Kidney (tissue), 13 donors: ENCODE measurements at regions not wholly inside any gene's neighbourhood (a gene's known extent, or its start where the extent isn't known, plus 50 kb on each side); places are given as distances from the start of the nearest gene placed in this dataset.

ENCODE experiments used
- DNase-seq, 5 donors: peaks; one replicate each; pipeline ENCODE4 v3.0.0-alpha.2; 2013 to 2020
- FAIRE-seq: peaks from 2 replicates; lab custom pipeline; 2012; peaks lifted over from hg19 to GRCh38; lab: Jason Lieb, UNC
- H3K27ac ChIP-seq, 2 donors: one replicate each; pipeline ENCODE4 v1.7.0; 2013; ENCODE audit warnings: low read depth in 2 of 2, low read length in 2 of 2, inconsistent platforms in 1 of 2
- H3K27me3 ChIP-seq: one replicate; pipeline ENCODE4 v1.7.1; 2013; ENCODE audit warnings: low read length, inconsistent platforms; ENCODE audit not compliant: control insufficient read depth, insufficient read depth
- H3K36me3 ChIP-seq, 3 donors: one replicate each; pipeline versions ENCODE4 v1.7.0 to v1.7.1; 2013; ENCODE audit warnings: low read length in 3 of 3, control low read depth in 1 of 3, inconsistent platforms in 1 of 3; ENCODE audit not compliant: insufficient read depth in 3 of 3, control insufficient read depth in 2 of 3
- H3K4me1 ChIP-seq, 3 donors: one replicate each; pipeline versions ENCODE4 v1.7.0 to v1.7.1; 2013; ENCODE audit warnings: low read length in 3 of 3, inconsistent platforms in 1 of 3, low read depth in 1 of 3; ENCODE audit not compliant: control insufficient read depth in 2 of 3, insufficient read depth in 2 of 3
- H3K4me3 ChIP-seq, 3 donors: one replicate each; pipeline versions ENCODE4 v1.7.0 to v1.8.1; 2013; ENCODE audit warnings: low read length in 3 of 3, control low read depth in 1 of 3, inconsistent platforms in 1 of 3
- H3K9ac ChIP-seq, 3 donors: one replicate each; pipeline versions ENCODE4 v1.7.0 to v1.7.1; 2013; ENCODE audit warnings: low read length in 3 of 3, control low read depth in 1 of 3, inconsistent platforms in 1 of 3
- H3K9me3 ChIP-seq, 3 donors: one replicate each; pipeline versions ENCODE4 v1.7.0 to v1.7.1; 2013; ENCODE audit warnings: low read length in 3 of 3, control low read depth in 1 of 3, inconsistent platforms in 1 of 3; ENCODE audit not compliant: control insufficient read depth in 2 of 3, insufficient read depth in 1 of 3
- intact Hi-C: fragments of 100-400 bp; cut with DNase I; formaldehyde crosslinking; loops from one replicate; pipeline ENCODE4 v1.11.1; 2022
- TF ChIP-seq, protein P1 (sequence below): IDR thresholded peaks from 3 replicates; pipeline ENCODE4 v1.5.1; 2012; ENCODE audit warnings: mild to moderate bottlenecking, moderate library complexity, borderline replicate concordance; ENCODE audit not compliant: insufficient read depth; ENCODE audit errors: extremely low read depth
- donor health status: control.
- donor health status: control.
- donor health status: control.
- donor health status: control.
- donor health status: control.
- donor health status: DM: yes; HTN: yes; CAD: no.
- donor health status: Normal renal cell carcinoma (clear cell type).

DNA sequence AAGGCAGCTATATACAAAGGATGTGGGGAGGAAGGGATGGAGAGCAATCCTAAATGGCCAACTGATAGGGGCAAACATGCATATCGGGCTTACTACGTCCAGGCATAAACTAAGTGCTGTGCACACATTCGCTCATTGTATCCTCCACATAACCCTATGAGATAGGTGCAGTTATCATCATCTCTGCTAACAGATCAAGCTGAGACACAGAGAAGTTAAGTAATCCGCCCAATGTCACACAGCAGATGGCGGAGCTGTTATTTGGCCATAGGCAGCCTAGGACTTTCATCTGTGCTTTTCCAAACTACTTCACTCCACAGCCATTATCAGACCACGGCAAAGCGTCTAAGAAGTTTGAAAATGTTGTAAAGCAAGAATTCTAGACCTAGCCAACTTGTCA lies 197.5 kb downstream of the RGS3 start:
- intact Hi-C loops = no loop called here
- H3K36me3 ChIP-seq = no peaks in the 10 kb centered on the region

DNA sequence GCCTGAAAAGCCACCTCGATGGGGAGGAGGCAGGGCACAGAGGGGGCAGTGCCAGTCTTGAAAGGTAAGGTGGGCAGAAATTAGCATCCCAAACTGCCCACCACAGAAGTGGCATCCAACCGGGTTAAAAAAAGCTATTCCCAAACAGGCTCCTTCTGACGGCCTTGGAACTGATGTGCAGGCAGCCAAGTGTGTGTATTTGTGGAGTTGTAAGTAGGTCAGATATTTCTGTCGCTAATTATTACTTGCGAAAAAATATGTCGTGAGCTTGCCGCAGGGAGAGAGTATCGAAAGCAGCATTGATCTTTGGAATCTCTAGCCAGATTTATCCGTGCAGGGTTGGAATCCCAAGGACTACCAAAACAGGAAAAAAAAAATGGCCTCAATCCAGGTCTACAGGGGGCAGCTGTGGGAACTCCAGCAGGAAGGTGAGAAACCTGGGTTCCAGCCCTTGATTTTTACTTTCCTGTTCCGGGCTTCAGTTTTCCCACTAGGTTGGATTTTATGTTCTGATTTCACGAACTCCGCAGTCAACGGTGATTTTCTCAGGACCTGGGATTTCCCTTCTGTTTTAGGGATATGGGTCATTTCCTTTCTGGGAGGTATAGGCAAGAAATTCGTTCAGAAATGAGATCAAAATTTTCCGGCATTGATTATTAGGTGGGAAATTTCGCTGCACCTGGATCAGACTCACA lies 200.8 kb downstream of the RGS3 start:
- intact Hi-C loops = no loop called here
- TF ChIP-seq, protein P1, sequence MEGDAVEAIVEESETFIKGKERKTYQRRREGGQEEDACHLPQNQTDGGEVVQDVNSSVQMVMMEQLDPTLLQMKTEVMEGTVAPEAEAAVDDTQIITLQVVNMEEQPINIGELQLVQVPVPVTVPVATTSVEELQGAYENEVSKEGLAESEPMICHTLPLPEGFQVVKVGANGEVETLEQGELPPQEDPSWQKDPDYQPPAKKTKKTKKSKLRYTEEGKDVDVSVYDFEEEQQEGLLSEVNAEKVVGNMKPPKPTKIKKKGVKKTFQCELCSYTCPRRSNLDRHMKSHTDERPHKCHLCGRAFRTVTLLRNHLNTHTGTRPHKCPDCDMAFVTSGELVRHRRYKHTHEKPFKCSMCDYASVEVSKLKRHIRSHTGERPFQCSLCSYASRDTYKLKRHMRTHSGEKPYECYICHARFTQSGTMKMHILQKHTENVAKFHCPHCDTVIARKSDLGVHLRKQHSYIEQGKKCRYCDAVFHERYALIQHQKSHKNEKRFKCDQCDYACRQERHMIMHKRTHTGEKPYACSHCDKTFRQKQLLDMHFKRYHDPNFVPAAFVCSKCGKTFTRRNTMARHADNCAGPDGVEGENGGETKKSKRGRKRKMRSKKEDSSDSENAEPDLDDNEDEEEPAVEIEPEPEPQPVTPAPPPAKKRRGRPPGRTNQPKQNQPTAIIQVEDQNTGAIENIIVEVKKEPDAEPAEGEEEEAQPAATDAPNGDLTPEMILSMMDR = no peak
- Histone ChIP-seq H3K9ac (no peak overlapping the region), H3K27me3 (no peaks in the 10 kb centered on the region), H3K36me3 (no peaks in the 10 kb centered on the region), H3K4me1 (no peaks in the 10 kb centered on the region), H3K9me3 (no peaks in the 10 kb centered on the region), H3K4me3 (no peak overlapping the region), H3K27ac (no peak overlapping the region)
- FAIRE-seq = no peak
- peak in 1 of 5 donors; percentile 9 for DNase-seq

More for the DNA sequence above, 197.5 kb downstream of the RGS3 start:
- Histone ChIP-seq H3K27me3 (no peaks in the 10 kb centered on the region), H3K9me3 (no peaks in the 10 kb centered on the region), H3K27ac (no peak overlapping the region), H3K9ac (no peak overlapping the region), H3K4me1 (peaks cover 0 to 10% (median 6%) of the 10 kb centered on the region in 3 donors), H3K4me3 (no peak overlapping the region)
- FAIRE-seq (no peak), DNase-seq (no peak)
- TF ChIP-seq, protein P1 = no peak

DNA sequence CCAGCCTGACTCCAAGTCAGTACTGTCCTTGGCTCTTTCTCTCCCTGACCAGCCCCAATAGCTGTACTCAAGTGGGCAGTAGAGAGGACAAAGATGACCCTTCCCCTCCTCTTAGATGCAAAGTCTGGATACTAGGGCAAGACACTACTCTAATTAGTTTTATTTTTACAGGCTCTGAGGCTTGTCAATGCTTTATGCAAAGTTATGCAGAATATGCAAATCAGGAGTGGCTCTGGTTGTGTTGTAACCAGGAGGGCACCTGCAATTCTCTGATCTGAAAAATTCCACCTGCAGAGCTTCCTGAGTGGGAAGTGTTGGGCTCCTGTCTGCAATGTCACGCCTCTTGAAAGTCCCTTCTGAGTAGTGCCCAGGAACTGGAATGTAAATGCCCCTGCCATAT lies 201.5 kb downstream of the RGS3 start:
- Histone ChIP-seq H3K4me1 (no peaks in the 10 kb centered on the region), H3K9me3 (no peaks in the 10 kb centered on the region), H3K4me3 (no peak overlapping the region), H3K27ac (no peak overlapping the region), H3K36me3 (no peaks in the 10 kb centered on the region), H3K9ac (no peak overlapping the region), H3K27me3 (no peaks in the 10 kb centered on the region)
- intact Hi-C loops = no loop called here
- TF ChIP-seq, protein P1 = no peak
- FAIRE-seq = no peak
- peak in 1 of 5 donors; percentile 8 for DNase-seq
